Thyroid gland (tissue), 4 donors: ENCODE measurements at regions not wholly inside any gene's neighbourhood (a gene's known extent, or its start where the extent isn't known, plus 50 kb on each side); places are given as distances from the start of the nearest gene placed in this dataset.

Source experiments
- POLR2A ChIP-seq, 2 donors: fragments of 450-650 bp; IDR thresholded peaks; one replicate each; pipeline ENCODE4 v1.6.1; 2017; ENCODE audit warnings: antibody characterized with exemption in 2 of 2, mild to moderate bottlenecking in 2 of 2, moderate library complexity in 1 of 2
- TF ChIP-seq, protein P1 (sequence below), 6 experiments: fragments of 200-600 bp in 3 of 6; fragments of 450-650 bp in 3 of 6; sonication (generic) in 3 of 6; IDR thresholded peaks; one replicate each; pipeline ENCODE4 v1.5.1; 2016 to 2019; ENCODE audit warnings: antibody characterized with exemption in 6 of 6, mild to moderate bottlenecking in 2 of 6, inconsistent platforms in 1 of 6, moderate library complexity in 1 of 6

DNA sequence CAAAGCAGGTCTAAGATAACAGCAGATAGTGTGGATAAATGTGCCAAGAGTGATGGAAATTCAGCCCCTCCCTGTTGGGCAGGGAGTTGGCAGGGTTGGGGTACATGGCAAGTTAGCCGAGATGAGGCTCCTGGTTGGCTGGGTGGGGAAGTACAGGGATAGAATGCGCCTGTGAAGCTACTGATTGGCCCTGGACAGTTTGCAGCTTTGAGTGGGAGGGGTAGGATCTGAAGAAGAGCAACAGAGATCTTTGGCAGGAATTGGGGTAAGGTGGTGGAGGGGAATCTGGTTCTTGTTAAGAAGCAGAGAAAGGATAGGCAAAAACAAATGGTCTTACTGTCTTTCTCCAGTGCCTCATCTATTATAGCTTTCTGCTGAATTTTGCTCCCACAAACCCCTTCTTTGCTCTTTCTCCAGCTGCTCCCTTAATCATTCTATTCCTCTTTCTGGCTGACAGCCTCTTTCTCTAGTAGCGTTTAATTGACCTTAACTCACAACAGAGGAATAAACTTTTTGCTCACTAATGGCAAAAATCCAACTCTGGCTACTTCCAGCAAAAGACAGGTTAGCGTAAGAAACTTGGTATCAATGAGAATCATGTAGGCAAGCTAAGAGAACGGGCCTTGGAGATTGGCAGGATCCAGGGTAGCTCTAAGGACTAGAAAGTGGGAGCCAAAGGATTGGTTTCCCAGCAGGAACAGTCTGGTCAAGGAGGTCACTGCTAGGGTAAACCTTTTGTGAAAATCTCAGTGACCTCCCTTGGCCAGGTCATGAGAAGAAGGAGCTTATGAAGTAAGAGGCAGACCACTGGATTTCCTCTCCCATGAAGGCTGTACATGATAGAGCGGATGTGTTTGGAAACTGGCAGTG is 86.3 kb upstream of the CARMIL1 start:
- TF ChIP-seq, protein P1, sequence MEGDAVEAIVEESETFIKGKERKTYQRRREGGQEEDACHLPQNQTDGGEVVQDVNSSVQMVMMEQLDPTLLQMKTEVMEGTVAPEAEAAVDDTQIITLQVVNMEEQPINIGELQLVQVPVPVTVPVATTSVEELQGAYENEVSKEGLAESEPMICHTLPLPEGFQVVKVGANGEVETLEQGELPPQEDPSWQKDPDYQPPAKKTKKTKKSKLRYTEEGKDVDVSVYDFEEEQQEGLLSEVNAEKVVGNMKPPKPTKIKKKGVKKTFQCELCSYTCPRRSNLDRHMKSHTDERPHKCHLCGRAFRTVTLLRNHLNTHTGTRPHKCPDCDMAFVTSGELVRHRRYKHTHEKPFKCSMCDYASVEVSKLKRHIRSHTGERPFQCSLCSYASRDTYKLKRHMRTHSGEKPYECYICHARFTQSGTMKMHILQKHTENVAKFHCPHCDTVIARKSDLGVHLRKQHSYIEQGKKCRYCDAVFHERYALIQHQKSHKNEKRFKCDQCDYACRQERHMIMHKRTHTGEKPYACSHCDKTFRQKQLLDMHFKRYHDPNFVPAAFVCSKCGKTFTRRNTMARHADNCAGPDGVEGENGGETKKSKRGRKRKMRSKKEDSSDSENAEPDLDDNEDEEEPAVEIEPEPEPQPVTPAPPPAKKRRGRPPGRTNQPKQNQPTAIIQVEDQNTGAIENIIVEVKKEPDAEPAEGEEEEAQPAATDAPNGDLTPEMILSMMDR (IDR thresholded peaks at IDR 0.05) = no peak
- TF ChIP-seq POLR2A (IDR thresholded peaks at IDR 0.05) = no peak
